ENCODE measurements at regions not wholly inside any gene's neighbourhood (a gene's known extent, or its start where the extent isn't known, plus 50 kb on each side); places are given as distances from the start of the nearest gene placed in this dataset.
"Not testable (repeated sequence)": the region's sequence is repeated elsewhere in the genome, so short reads cannot be mapped to it uniquely, and the experiment has no call there.

GRCh38 chr3:81214631-81215030 is 546.8 kb downstream of the GBE1 start:
- Histone ChIP-seq H3K4me3 (no peak overlapping the region), H3K27ac (no peak overlapping the region)

DNA sequence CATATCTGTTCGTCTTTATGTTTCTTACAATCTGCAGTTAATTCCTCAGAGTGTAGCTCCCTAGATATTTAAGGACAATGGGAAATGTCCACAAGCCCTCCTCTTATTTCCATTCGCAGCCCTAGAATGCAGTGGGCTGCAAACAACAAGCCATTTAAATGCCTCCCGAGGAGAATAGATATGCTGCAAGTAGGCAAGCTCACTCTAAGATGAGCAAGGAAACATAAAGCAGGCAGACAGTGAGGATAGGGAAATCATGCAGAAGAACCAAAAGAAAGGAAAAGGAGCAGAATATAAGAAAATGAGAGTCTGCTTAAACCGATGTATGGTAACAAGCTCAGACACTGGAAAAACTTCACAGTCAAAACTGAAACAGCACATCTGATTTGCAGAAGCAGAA is 561.9 kb downstream of the GBE1 start:
- Histone ChIP-seq H3K27ac (no peak overlapping the region), H3K4me3 (no peak overlapping the region)

DNA sequence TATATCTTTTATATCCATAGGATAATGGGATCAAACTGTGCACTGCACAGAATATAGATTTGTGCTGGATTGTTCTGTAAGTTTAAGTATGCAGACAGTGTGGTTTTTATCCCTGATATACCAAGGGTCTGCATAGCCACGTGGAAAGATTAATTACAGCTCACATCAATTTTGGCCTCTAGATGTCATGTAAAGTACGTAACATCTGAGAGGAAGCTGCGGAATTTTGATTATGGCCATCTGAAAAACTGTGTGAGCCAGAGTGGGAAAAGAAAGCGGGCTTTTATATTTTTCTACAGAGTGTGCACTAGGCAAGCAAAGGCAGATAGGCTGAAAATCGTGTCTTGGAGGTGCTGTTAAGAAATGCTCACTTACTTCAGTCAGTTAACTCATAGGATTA is 562.7 kb downstream of the GBE1 start:
- no peak overlapping the region for H3K27ac ChIP-seq
- H3K4me3 ChIP-seq, result no peak overlapping the region

- H3K4me3 ChIP-seq, result no peak overlapping the region
Measured at GRCh38 chr3:81198216-81198615, 563.2 kb downstream of the GBE1 start.

DNA sequence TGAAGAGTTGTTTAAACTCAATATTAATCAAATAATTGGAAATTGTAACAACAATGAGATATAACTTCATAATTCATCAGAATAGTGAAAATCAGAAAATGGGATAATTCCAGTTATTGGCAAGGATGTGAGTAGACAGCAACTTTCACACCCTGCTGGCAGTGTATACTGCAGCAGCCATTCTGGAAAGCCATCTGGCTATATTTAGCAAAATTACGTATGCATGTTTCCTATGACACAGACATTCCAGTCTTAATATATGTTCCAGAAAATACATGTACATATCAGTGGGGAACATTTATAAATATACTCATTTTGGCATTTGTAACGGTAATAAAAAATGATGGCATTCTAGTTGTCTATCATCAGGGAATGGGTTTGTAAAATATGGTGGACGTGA is 564.1 kb downstream of the GBE1 start:
- Histone ChIP-seq H3K27ac (no peak overlapping the region), H3K4me3 (no peak overlapping the region)

More at GRCh38 chr3:81198216-81198615, 563.2 kb downstream of the GBE1 start:
- H3K27ac ChIP-seq, result no peak overlapping the region

DNA sequence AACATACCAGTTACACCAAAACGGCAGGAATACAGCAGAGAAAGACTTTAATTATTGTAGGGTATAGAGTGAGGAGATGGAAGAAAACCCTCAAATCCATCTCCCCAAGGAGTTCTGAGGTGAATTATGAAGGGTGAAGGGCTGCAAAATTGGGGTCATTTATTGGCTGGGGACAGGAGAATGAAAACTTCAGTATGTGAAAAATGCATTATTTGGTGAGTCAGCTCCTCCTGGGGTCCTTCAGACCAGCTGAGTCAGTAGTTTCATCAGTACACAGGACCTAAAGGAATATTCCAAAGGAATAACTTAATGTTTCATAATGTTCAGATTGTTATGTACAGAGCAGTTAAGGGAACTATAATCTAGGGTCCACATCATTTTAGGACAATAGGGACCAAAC is 566.0 kb downstream of the GBE1 start:
- no peak overlapping the region for H3K27ac ChIP-seq
- H3K4me3 ChIP-seq, result no peak overlapping the region

DNA sequence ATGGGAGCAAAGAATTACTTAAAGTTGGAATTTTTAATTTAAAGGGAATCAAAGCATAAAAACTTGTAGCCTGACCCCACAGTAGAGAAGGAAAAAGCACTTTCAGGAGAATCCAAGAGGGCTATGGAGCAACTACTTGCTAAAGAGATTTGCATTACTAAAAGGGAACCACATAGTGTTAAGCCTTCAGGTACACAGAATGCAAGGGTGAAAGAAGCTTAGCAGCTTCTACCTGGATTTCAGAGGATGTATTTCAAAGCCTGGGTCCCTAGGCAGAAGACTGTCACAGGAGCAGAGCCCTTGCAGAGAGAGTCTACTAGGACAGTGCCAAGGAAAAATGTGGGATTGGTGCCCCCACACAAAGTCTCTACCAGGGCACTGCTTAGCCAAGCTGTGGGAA is 575.0 kb downstream of the GBE1 start:
- Histone ChIP-seq H3K27ac (no peak overlapping the region), H3K4me3 (no peak overlapping the region)

DNA sequence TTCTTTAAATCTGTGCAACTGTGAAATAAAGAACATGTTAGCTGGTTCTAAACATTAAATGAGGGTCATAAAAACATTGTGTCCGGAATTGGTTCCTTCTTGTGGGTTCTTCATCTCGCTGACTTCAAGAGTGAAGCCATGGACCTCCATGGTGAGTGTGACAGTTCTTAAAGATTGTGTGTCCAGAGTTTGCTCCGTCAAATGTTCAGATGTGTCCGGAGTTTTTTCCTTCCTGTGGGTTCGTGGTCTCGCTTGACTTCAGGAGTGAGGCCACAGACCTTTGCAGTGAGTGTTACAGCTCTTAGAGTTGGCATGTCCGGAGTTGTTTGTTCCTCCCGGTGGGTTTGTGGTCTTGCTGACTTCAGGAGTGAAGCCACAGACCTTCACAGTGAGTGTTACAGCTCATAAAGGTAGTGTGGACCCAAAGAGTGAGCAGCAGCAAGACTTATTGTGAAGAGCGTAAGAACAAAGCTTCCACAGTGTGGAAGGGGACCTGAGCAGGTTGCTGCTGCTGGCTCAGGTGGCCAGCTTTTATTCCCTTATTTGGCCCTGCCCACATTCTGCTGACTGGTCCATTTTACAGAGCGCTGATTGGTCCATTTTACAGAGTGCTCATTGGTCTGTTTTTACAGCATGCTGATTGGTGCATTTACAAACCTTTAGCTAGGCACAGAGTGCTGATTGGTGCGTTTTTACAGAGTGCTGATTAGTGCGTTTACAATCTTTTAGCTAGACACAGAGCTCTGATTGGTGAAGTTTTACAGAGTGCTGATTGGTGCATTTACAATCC is 579.2 kb downstream of the GBE1 start:
- H3K4me3 ChIP-seq, H3K27ac ChIP-seq: not testable (repeated sequence)

GRCh38 chr3:81173514-81173913 is 587.9 kb downstream of the GBE1 start:
- H3K27ac ChIP-seq, result no peak overlapping the region
- H3K4me3 ChIP-seq, result no peak overlapping the region

DNA sequence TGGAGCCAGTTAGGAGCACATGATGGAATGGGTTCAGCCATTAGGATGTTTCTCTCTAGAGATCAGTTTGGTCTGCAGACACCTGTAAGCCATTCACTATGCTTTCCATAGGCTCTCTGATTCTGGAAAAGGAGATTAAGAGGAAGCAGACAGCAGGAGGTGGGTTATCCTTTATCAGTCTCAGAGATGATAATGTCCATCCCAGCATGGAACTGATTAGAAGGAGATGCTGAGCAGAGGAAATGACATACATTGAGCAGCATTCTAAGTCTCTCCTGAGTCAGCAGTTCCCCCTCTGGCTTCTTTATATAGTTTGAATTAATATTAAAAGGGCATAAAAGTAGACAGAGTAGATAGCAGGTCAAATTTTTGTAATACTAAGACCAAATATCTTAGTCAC is 591.1 kb downstream of the GBE1 start:
- Histone ChIP-seq H3K4me3 (no peak overlapping the region), H3K27ac (no peak overlapping the region)

DNA sequence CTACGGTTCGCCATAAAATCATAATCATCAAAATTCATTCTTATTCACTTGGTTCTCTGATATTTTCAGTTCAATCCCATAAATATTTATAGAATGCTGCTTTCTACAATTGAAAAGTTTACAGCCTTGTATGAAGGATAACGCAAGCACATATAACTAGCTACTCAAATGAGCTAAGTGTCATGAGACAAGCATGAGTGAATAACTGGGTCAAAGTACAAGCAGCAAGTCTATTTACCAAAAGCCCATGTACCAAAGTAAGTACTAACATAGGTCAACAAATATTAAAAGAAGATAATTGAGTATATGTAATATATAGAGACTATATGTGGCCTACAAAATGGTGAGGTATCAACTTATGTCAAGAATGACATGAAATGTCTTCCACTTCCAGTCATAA is 596.6 kb downstream of the GBE1 start:
- Histone ChIP-seq H3K4me3 (no peak overlapping the region), H3K27ac (no peak overlapping the region)

DNA sequence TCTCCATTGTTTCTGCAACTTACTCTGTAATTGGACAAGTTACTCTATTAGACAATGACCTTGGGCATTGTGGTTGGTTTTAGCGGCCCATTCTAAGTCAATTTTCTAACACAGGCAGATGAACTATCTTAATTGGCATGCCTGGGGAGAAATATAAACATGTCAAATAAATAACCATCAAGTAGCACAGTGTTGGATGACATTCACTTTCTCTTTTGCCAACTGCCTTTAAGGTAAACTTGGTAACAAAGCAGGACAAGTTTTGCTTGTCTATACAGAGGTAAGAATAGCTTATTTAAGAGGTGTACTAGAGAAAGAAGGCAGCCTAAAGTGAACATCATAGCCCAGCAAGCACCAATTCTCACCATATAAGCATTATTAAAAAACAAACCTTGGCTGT is 599.6 kb downstream of the GBE1 start:
- no peak overlapping the region for H3K4me3 ChIP-seq
- no peak overlapping the region for H3K27ac ChIP-seq

- Histone ChIP-seq H3K27ac (no peak overlapping the region), H3K4me3 (no peak overlapping the region)
Measured at GRCh38 chr3:81161100-81161499, 600.3 kb downstream of the GBE1 start.

DNA sequence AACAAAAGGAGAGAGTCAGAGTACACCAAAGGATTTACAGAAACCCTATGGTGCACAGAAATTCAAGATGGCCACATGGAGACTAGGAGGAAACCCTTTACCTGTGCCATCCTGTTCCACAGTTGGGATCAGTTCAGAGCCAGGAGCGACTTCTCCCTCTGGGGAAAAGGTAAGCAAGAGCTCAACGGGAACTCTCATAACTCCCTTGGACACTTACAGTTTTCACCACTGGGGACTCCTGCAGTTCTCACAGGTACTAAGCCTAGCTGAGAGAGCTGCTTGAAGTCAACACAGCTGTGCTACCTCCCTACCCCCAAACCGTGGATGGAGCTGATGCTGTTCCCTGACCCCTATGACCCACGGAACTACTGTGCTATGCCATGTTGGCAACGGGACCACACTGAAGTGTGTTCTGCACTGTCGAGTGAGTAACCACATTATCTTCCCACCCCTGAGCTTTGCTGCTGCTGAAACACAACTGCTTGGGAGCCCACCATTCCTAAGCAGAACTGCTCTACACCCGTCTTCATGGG is 606.8 kb downstream of the GBE1 start:
- Histone ChIP-seq H3K4me3 (no peak overlapping the region), H3K27ac (no peak overlapping the region)

DNA sequence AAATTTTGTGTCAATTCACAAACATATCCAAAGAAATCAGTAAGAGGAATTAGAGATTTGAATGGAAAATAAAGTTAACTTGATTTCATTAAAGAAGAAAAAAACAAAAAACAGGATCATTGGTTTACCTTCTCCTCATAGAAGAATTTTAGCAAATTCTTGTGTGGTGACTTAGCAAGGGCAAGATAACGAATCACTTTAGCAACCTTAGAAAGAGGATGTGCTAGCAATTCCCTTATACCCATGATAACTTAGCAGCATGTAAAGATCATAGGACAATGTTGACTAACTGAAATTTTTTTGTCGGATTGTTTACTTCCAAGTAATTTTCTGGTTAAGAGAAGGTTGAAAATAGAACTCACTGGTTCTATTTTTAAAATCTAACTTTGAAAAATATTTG is 609.3 kb downstream of the GBE1 start:
- Histone ChIP-seq H3K4me3 (no peak overlapping the region), H3K27ac (no peak overlapping the region)

GRCh38 chr3:81132995-81133394 is 628.5 kb downstream of the GBE1 start:
- H3K4me3 ChIP-seq, result no peak overlapping the region
- H3K27ac ChIP-seq, result no peak overlapping the region

DNA sequence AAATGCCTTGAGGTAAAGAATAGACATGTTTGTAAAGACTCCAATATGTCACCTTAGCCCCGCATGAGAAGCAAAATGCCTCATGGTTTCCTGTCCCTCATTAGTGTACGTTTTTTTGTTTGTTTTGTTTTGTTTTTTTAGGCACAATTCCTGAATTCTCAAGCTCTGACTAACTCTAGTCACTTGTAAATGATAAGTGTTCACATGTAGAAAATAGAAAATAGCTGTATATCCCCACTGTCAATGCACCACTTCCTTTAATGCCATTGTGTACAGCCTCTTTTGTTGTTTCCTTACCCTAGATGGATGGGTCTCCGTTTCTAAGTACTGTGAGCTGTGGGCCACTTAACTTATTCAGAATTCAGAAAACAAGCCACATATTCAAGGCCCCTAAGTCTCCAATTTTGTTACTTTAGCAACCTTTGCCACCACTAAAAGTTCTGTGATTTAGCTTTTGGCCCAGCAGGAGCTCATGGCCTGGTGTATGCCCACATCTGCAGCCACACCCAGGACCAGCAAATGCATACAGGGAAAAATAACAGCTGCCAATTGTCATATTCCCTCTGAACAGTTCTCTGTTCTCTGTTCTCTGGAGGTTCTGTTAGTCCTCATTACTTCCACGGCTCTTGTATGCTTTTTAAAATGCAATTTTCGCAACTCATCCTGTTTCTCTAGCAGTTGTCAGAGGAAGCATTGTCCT is 655.5 kb downstream of the GBE1 start:
- H3K4me3 ChIP-seq, result no peak overlapping the region
- H3K27ac ChIP-seq, result no peak overlapping the region

DNA sequence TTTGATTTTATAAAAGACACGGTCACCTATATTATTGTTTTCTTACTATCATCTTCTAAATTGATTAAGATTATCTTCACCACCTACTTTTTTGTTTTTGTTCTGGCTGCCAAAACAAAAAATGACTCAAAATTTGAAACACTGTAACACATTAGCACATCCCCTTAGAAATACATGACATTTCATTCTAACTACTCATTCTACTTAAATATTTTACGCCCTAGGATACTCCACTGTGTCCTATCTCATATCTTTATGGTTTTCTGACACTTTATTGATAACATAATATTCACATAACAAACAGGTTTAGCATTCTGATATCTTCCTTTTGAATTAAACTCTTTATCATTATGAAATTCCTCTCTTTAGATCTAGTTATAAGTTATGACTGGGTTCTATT is 656.2 kb downstream of the GBE1 start:
- H3K4me3 ChIP-seq, result no peak overlapping the region
- H3K27ac ChIP-seq, result no peak overlapping the region

- no peak overlapping the region for H3K27ac ChIP-seq
- H3K4me3 ChIP-seq, result no peak overlapping the region
Measured at GRCh38 chr3:81097889-81098288, 663.6 kb downstream of the GBE1 start.

- no peak overlapping the region for H3K4me3 ChIP-seq
- H3K27ac ChIP-seq, result no peak overlapping the region
Measured at GRCh38 chr3:81095956-81096355, 665.5 kb downstream of the GBE1 start.

GRCh38 chr3:81094986-81095385 is 666.5 kb downstream of the GBE1 start:
- H3K27ac ChIP-seq, result no peak overlapping the region
- no peak overlapping the region for H3K4me3 ChIP-seq

Data from skin epidermis (tissue), 12 donors.